Right hindlimb (tissue), 1 donor: ENCODE measurements at regions not wholly inside any gene's neighbourhood (a gene's known extent, or its start where the extent isn't known, plus 50 kb on each side); places are given as distances from the start of the nearest gene placed in this dataset.
A peak's percentile ranks its signal among the peaks of the same experiment; 100 is the strongest.

Experiments used
- DNase-seq: peaks from one replicate; pipeline ENCODE4 v3.0.0-alpha.2; 2018

DNA sequence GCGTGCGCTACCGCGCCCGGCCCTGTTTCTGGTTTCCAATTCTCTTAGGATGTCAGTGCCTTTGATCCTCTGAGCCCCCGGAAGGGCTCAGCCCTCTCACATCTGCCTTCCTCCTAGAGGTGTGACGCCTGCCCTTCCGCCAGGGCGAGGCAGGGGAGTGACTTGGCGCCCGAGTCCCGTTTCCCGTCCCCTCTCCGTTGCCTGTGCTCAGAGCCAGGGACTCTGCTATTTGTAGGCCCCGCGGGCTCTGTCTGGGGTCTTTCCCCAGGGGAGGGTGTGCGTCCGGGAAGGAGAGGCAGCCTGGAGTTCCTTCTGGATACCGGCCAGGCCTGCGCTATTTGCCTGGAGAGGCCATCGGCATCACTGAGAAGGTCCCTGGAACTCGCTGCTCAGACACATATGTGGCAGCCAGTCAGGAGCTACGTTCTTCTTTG lies 103.7 kb upstream of the TAF1B start:
- DNase-seq: peak; percentile 75

DNA sequence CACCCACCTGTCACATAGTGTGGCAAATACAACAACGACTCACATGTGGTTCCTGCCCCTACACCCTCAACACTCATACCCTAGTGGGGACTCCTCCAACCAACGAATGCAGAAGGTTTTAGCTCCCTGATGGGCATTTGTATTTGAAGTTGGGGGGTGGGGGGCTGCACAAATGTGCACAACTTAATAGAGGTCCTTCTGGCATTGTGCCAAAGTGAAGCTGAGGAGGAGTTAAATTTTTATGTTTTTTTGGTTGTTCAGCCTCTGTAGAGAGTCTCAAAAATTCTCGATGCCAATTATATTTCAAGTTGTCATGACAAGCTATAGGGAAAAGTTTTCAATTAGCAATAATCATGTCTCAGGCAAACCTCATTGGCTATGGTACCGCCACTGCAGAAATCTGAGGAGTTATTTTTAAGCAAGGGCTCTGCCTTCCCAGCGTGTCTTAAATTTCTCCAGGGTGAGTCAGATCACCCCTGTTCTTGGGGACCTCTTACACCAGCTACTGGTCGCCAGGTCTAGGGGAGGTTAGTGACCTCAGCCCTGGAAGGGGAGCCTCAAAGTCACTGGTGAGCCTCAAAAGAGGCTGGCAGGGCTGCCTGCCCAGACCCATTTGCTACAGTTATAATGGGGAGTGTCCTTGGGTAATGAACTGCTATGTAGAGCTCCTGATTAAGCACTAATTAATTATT lies 102.7 kb upstream of the TAF1B start:
- no peak for DNase-seq

DNA sequence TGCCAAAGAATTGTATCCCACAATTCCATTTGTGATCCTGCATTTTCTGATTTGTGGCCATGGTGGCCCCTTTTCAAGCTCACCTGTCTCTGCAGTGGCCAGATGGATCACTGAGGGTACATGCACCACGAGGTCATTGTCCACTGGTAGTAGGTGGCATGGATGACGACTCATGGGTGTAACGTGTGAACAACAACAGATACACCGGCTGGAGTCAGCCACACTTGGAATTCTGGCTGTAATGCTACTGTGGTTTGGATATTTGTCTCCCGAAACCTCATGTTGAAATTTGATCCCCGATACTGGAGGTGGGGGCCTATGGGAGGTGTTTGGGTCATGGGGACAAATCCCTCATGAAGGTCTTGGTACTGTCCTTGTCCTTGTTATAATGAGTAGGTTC lies 102.2 kb upstream of the TAF1B start:
- no peak for DNase-seq

DNA sequence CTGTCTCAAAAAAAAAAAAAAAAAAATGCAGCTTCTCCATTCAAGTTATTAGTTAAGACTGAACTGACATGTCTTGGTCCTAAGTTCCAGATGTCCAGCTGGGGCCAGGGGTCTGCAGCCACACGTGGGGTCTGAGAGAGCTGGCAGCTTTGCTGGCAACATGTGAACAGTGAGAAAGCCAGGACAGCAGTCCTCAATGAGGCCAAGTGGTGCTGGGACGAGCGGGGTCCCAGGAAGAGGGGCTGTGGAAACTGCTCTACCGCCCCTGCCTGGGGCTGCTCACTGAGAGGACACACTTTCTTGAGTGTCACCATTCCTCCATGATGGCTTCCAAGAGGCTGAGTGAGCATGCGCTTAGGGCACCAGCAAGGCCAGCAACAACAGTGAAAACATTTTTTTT lies 100.7 kb upstream of the TAF1B start:
- DNase-seq: no peak

DNA sequence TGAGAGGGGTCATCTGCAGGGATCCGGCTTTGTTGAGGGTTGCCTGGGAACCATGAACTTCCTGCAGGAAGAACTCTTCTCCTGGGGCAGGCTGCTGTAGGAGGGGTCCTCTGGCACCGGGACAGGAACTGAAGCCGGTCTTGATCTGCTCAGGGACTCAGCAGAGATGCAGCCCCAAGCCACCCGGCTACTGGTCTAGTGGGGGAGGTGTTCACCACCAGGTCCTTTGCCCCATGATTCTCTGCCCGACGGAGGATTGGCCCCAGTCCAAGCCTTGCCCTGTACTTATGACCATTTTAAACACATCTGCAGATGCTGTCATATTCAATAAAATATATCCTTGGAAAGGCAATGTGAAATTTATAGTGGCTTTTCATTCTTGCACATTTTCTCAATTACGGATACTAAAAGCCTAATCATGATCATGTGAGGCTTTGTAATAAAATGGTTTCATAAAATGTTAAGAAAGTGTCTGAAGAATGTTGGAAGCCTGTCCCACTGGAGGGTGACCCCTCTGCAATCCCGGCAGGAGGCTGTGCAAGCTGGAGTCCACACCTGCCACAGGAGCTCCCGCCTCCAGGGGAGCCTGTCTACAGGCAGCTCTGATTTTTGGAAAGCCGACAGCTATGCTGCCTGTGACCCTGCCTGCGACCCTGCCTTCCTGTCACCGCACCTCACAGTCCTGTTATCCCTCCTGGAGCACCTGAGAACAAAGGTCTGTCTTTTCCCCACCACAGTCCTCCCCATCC lies 98.8 kb upstream of the TAF1B start:
- no peak for DNase-seq

DNA sequence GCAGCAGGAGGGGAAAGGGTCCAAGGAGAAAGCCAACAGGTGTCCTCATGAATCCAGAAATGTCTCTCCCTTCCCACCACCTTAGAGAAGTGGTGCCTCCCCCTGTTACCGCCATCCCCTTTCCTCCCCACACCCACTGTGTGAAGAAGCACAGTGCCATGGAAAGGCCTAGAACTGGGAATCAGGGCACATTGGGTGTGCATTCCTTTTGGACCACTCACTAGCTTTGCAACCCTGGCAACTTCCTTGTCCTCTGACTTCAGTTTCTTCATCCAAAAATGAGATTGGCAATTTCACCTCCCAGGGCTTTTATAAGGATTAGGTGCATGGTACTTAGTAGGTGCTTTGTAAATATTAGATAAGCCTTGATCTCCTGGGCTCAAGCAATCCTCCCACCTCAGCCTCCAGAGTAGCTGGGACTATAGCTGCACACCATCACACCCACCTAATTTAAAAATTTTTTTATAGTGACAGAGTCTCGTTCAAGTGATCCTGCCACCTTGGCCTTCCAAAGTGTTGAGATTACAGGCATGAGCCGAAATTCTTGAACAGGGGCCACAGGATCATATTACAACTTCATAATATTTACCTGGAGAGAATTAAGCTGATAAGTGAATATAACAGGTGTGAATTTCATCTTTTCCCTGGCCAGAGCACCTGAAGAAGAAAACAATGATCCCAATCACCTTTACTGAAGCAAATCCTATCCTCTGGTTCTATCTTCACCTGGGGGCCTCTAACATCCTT lies 97.9 kb upstream of the TAF1B start:
- DNase-seq: no peak

DNA sequence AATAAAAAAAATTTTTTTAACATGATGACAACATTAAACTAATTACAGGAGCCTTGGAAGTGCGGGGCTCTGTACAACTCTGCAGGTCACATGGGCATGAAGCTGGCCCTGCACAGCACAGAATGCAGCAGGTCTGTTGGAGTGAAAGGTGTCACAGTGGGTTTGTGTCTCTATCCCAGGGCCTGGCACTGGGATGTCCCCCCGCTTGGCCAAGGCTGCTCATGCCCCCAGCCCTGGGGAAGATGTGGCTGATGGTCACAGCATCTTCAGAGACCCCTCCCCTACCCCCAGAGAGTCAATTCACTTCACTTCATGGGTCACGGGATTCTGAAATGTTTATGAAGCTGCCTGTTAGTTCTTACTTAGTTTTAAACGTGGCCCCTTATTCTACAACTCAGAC lies 95.9 kb upstream of the TAF1B start:
- no peak for DNase-seq

DNA sequence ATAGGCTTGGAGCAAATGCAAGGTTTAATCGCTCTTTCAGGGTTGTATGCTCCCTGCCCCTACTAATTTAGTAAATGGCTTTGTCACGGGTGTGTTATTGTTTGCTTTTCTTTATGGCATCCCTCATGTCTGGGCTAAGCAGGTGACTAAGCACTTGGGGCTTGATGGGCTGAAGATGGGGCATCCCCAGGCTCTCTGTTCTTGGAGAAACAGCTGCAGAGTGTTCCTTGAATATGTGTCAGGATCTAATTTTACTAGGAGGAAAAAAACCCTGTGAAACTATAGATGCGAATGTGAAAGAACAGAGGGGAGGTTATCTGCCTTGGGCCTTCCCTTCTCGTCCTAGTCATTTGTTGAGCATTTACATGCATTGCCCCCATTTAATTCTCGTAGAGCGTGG lies 94.7 kb upstream of the TAF1B start:
- no peak for DNase-seq

DNA sequence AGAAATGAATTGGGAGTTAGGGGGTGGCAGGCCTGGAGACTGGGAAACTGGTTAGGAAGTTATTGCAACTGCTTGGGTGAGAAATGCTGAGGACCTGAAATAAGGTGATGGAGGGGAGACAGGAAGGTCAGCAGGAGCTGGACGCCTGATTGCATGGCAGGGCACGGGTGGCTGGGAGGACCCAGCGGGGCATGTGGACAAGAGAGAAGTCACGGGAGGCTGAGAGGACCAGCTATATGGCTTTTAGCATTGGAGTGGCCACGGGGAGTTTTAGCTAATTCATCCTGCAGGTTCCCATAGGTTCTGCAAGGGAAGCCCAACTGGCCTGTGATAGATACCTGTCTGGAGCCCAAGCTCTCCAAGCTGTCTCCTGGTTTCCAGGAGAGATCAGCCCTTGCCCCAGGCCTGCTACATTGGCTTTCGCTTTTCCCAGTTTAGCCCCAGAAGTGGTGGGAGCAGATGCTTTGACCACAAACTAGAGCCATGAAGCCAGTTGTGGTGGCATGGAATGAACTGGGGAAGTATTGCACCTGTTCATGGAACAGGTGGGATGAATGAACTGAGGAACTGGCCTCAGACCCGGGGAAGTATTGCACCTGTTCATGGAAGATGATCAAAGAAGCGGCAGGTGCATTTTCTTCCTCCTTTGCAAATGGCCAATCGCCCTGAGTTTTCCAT lies 93.6 kb upstream of the TAF1B start:
- no peak for DNase-seq

DNA sequence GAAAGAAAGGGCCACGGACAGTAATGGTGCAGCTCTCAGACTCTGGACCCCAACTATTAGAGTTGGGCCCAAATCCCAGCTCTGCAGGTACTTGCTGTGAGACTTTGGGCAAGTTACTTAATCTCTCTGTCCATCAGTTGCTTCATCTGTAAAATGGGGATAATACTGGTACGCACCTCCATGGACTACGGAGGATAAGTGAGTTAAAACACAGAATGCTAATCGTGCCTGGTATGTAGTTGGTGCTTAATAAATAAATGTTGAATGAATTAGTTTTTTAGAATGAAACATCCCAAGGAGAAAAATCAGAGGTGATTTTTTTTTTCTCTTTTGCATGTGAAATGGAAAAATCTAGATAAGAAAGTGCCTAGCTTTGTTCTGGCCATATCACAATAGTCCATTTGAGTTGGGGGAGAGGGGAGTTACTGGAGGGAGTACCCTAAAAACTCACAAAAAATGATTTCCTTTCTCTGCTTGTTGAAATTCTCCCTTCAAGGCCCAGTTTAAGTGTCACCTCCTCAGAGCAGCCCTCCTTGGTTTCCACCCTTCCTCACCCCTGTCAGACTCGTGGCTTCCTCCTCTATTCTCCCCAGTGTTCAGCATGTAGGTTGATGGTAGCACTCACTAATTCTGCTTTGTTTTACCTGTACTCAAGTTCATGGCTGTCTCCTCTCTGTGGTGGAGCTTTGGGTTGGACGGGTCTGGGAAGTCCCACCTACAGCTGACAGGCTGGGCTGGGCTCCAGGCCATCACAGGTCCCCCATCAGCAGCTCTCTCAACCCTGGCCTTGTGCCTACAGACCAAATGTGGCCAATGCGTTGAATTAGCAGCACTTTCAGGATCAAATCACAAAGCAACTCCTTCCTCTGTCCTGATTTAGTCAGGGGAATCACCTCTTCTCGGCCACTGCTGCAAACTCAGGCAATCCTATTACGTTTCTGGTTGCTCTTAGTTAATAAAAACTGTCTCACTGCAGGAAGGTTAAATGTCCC lies 92.8 kb upstream of the TAF1B start:
- no peak for DNase-seq

DNA sequence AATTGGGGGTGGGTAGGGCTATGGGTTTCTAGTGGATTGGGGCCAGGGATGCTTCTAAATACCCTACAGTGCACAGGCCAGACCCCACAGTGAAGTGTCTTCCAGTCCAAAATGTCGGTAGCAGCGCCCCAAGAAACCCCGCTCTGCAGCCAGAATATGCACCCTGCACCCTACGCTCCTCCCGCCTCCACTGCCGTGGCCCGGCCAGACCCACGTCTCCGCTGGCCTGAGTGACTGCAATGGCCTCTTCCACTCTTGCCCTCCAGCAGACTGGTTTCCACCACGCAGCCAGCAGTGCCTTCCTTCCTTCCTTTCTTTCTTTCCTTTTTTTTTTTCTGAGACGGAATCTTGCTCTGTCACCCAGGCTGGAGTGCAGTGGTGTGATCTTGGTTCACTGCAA lies 91.4 kb upstream of the TAF1B start:
- no peak for DNase-seq

DNA sequence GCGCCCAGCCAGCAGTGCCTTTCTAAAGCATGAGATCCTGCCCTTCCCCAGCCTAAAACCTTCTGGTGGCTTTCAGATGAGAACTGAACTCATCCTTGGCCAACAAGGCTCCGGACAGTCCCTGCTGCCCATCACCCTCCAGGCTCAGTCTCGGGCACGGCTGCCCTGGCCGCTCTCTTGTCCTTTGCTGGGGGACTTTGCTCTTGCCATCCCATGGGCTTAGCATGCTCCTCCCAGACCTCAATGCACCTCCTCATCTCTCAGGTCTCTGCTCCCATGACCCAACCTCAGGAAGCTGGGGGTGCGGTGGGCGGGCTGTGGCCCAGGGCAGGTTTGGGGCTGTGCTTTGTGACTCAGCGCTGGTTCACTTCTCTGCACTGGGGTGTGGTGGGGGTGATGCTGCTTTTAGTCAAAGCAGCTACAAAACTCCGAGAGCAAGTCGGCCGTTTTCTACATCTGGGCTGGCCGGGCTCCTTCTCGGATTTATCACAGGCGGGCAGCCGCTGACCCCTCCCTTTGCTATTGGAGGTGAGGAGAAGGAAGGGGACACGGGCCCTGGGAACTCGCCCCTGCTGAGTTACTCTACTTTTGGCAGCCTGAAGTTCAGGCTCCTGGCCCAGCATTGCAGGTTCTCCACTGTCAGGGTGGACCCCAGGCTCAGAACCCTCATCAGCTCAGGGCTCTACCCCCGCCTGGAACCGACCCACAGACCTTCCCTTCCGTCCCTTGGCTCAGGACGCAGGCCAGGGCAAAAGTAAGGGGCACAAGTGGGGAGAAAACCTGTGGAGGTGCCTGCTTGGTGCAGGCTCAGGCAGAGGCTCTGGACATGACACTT lies 90.6 kb upstream of the TAF1B start:
- no peak for DNase-seq

DNA sequence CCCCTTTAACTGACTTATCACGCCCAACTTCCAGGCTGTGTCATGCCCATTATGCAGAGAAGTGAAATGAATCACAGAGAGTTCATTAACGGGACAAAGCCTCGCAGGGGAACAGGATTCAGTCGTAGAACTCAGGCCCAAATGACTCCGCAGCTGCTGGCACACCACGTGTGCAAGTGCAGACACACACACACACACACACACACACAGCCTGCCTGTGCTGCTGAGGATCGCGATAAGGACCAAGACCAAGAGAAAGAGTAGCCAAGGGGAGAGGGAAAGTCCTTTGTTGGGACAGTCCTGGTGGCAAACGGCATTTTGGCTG lies 90.0 kb upstream of the TAF1B start:
- DNase-seq: no peak

DNA sequence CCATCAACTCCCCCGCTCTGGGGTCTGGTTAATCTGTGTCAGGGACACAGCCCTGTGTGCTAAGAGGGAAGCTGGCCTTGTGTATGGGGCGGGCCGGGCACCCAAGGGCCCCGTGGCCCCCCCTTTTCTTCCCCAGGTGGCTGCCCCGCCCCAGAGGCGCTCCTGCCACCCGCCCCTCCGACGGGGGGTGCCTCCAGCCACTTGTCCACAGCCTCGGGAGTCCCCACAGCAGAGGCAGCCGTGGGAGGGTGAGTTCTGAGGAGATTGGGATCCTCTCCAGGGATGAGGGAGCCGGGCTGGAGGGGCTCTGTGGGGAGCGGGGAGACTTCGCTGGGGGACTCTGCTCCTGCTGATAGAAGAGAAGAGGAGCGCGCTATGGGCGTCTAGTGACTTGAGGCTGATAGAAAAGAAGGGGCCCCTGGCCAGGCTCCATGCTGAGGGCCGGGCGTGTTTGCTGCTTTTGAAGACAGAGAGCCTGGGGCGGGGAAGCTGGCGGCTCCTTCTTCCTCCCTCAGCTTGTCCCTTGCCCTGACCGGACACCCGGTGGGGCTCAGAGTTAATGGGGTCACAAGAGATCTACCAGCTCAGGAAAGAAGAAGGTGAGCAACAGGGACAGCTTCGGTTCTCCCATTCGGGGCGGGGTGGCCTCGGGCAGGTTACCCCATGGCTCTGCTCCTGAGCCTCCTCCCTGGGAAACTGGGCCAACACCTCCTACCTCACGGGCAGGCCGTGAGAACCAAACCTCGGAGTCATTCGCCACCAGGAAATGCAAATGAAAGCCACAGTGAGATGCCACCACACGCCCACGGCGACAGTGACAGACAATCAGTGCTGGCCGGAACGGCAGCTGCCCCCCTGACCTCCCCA lies 89.4 kb upstream of the TAF1B start:
- DNase-seq: no peak

DNA sequence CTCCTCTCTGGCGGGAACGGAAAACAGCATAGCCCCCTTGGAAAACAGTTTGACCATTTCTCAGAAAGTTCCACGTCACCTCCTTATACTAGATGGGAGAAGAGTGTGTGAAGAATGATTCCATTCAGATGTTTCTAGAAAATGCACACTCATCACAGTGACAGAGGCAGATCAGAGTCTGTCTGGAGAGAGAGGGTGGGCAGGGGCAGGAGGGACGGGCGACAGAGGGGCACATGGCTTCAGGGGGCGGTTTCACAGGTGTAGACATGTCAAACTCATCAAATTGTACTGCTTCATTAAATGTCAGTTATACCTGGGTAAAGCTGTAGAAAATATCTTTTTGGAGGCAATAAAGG lies 88.8 kb upstream of the TAF1B start:
- no peak for DNase-seq

DNA sequence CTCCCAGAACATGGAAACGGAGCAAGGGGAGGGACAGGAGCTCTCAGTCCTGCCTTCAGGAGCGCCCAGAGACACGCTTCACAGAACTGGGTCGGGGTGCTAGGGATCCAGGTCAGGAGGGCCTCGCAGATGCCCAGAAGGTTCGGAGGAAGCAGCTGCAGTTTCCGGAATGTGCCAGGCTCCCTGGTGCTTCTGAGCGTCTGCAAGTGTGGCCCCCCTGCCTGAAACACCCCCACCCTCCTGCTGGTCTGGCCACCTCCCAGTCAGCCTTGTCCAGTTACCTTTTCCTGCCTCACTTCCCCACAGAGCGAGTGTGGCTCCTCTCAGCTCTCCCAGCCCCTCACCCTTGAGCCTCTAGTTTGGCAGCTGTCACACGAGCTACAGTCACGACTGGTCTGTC lies 88.3 kb upstream of the TAF1B start:
- no peak for DNase-seq

DNA sequence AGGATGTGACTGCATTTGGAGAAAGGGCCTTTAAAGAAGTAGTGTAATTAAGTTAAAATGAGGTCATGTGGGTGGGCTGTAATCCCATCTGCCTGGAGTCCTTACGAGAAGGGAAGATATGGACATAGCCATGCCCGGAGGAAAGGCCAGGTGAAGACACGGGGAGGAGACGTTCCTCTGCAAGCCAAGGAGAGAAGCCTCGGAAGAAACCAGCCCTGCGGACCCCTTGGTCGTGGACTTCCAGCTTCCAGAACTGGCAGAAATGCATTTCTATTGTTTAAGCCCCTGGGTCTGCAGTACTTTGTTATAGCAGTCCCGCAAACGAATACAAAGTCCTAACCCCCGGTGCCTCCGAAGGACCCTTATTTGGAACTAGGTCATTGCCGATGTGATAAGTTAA lies 87.6 kb upstream of the TAF1B start:
- no peak for DNase-seq

DNA sequence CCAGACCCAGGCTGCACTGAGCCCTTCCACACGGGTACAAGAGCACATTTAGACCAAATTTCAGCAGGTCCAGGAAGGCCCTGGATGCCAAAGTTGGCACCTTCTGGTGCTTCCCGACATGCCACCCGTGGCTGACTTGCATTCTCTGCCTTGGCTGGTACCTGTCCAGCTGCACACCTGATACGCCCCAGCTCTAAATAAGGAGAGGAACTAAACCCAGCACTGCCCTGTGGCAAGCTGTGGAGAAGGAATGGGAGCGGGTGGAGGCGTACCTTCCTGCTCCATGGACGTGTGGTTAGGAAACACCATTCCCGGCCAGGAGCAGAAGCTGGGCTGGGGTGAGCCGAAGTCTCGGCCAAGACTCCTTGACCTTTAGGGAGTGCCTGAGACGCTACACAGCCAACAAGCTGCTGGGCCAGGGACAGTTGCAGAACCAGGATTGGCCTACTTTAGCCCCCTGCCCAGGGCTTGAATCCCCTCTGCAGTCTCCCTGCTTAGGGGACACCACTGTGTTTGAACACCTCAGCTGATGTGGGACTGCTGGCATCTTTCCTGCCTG lies 86.5 kb upstream of the TAF1B start:
- DNase-seq: no peak

DNA sequence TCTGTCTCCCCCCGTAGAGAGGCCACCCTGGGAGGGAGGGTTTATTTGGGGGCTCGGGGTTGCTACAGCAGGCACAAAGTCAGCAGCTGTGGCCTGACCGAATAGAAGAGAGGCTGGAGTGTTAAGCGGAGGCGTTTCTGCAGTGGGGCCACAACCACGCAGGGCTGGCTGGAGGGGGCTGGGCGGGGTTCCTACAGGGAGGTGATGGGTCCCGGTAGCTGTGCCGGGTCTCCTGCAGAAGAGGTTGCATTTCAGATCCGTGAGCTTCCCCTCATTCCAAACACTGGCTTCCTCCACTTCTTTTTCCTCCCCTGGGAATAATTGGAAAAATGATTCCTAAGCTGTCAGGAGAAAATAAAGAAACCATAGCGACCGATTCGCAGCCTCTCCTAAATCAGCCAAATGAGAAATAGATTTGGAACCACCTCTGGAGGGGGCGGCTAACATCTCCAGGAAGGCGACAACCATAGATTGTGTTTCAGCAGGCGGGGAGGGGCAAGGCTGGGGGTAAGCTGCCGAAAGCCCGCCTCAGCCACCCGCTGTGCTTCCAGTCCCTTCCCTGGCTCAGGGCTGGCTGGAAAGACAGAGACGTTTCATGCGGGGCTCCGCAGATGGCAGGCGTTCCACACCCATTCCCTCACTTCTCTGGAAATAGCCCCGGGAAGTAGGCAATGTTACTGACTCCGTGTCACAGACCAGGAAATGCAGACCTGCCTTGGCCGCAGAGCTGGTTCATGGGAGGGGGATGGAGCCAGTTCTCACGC lies 85.6 kb upstream of the TAF1B start:
- DNase-seq: peak; percentile 85
